HG03460 (cell line): ENCODE measurements at regions not wholly inside any gene's neighbourhood (a gene's known extent, or its start where the extent isn't known, plus 50 kb on each side); places are given as distances from the start of the nearest gene placed in this dataset.
"Not testable (repeated sequence)": the region's sequence is repeated elsewhere in the genome, so short reads cannot be mapped to it uniquely, and the experiment has no call there.

Experiments
- ATAC-seq: cut with Tn5 transposase; IDR thresholded peaks from one replicate; pipeline ENCODE4 v1.9.1; 2021; ENCODE audit not compliant: unreplicated experiment

- ATAC-seq = not testable (repeated sequence)
These were observed 1265.8 kb downstream of the RPIA start for GRCh38 chr2:89957236-89957635.

DNA sequence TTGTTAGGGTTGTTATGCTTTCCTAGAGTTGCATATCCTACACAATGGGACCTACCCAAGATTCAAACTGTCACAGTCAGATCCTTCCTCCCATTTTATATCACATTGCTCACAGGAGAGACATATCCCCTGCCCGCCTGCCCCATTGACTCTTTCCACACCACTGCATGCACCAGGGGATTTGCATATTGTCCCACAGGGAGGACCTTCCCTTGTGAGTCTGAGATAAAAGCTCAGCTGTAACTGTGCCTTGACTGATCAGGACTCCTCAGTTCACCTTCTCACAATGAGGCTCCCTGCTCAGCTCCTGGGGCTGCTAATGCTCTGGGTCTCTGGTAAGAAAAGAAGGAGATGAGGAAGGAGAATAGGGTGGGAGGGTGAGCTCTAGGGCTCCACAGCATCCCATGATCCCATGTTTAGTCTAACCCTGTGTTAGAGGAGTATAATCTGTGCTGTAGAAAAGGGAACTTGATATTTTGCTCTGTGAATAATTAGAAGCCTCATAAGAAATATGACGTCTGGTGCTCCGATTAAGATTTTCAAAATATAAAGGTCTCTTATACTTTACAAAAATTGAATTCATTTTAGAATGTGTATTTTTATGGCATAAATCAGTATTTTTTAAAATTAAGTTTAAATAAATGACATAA is 1268.4 kb downstream of the RPIA start:
- ATAC-seq = not testable (repeated sequence)

GRCh38 chr2:89960570-89960969 is 1269.1 kb downstream of the RPIA start:
- not testable (repeated sequence) for ATAC-seq

DNA sequence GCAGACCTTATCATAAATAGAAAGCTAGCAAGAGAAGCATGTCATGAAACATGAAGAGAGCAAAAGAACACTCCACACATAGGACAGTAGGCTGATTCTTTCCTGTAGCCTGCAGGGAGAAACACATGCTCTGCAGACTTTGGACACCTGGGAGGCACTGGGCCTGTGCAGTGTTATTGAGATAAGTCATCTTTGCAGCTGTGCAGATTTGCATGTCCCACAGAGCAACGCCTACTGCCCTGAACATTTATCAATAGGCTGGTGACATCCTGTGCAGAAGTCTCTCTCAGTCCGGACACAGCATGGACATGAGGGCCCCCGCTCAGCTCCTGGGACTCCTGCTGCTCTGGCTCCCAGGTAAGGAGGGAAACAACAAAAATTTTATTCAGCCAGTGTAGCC is 1277.1 kb downstream of the RPIA start:
- not testable (repeated sequence) for ATAC-seq

GRCh38 chr2:89969190-89969589 is 1277.7 kb downstream of the RPIA start:
- not testable (repeated sequence) for ATAC-seq

DNA sequence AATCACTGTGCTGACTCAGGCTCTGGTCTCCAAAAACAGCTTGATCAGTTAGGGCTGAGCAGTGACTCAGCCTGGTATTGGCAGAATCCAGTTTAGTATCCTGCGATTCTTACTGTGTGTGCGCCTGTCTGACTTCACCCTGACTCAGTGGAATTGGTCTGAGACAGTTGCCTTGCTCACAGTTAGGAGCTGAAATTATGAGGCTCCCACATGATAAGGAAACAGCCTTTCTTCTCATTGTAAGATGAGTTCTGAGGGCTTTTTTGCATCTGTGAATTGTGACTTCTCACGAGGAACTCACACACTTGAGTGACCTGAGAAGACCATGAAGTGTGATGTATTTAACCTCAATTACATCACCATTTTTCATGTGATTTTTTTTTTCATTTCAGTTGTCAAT is 1282.4 kb downstream of the RPIA start:
- not testable (repeated sequence) for ATAC-seq

- not testable (repeated sequence) for ATAC-seq
These were observed 1288.5 kb downstream of the RPIA start for GRCh38 chr2:89979826-89980537.

- not testable (repeated sequence) for ATAC-seq
These were observed 1290.8 kb downstream of the RPIA start for GRCh38 chr2:89982246-89982645.

DNA sequence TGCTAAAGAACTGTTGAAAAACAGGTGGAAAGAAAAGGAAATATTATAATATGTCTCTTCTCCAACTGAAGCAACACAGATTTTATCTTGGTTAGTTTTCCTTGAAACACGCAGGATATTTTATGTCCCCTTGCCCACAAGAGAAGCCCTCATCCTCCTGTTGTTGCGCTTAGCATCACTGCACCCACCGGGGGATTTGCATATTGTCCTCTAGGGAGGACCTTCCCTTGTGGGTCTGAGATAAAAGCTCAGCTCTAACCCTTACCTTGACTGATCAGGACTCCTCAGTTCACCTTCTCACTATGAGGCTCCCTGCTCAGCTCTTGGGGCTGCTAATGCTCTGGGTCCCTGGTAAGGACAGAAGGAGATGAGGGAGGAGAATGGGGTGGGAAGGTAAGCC is 1294.2 kb downstream of the RPIA start:
- not testable (repeated sequence) for ATAC-seq

- not testable (repeated sequence) for ATAC-seq
These were observed 1295.1 kb downstream of the RPIA start for GRCh38 chr2:89986532-89986931.

DNA sequence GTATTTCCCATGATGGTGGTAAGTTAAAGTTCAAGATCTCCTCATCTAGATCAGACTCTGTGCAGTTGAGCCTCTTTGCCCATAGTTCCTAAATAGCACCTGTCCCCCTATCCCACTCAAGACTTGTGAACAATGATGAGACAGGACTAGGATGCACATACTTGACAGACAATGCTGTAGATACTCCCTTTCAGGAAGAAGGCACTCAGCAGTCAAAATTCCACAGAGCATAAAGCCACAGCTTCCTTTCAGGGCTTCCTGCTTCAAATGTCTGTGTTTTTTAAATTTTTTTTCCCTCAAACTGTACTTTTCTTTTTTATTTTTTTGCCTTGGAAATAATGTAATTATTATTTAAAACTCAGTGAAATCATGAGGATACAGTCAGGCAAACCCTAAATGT is 1305.3 kb downstream of the RPIA start:
- not testable (repeated sequence) for ATAC-seq

GRCh38 chr2:90004553-90004952 is 1313.1 kb downstream of the RPIA start:
- ATAC-seq = not testable (repeated sequence)

GRCh38 chr2:90010442-90011100 is 1319.1 kb downstream of the RPIA start:
- not testable (repeated sequence) for ATAC-seq

DNA sequence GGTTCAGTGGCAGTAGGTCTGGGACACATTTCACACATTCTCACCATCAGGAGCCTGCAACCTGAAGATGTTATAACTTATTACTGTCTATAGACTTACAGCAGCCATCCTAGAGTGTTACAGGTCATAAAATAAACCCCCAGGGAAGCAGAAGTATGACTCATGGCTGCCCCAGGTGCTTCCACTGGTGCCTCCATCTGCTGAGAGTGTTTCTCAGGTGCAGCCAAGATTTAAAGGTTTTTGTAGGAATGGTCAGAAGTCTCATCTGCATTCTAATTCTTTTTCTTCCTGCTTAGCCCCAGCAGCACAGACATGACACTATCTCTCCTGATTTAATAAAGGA is 1319.6 kb downstream of the RPIA start:
- ATAC-seq = not testable (repeated sequence)

DNA sequence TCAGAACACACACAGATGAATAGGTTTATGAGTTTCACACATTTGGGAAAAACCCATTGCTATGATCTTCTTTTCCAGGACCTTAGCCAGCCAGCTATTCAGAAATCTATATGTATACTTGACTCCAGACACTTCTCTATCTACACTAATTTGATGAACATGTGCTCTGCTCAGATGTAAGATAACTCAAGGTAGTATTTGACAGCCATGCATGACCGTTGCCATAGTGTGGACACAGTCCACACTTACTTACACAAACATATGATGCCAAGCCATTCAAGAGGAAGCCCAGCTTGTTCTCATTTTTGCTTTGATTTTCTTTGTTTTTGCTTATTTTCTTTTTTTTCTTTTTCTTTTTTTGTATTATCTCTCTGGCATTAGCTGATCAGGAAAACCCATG is 1328.4 kb downstream of the RPIA start:
- ATAC-seq = not testable (repeated sequence)

DNA sequence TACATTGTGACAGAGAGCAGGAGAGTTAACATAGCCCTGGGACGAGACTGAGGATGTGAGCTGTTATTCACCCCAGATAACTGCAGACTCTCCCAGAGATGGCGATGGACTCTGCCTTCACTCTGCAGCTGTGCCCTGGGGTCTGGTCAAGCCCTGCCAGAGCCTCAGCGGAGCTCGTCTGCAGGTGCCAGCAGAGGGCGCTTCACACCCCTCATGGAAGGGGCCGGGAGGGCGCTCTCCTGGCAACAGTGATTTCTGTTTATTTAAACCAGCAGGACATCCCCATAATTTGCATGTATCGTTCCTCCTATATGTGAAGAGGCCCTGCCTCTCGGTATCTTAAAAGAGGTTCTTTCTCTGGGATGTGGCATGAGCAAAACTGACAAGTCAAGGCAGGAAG is 1329.8 kb downstream of the RPIA start:
- ATAC-seq = not testable (repeated sequence)

DNA sequence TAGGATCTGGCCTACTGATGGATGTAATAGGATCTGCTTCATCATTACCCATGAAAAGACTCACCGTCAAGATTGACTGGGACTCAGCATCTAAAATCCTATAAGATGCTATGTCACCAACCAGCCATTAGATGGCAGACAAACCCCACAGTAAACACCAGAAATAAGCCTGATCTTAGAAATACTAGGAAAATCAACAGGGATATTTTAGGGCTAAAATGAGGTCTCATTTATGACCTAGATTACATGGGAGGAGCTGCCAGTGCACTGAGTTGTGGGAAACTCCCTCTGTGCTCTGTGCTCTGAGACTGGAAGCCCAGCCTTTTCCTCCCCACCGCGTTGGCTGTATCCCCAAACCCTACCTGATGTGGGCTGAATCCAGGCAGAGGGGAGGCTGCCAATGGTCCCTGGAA is 1335.8 kb downstream of the RPIA start:
- peak; percentile 70 for ATAC-seq

- not testable (repeated sequence) for ATAC-seq
These were observed 1337.1 kb downstream of the RPIA start for GRCh38 chr2:90028381-90029079.

GRCh38 chr2:90029080-90029428 is 1337.6 kb downstream of the RPIA start:
- not testable (repeated sequence) for ATAC-seq

GRCh38 chr2:90032269-90032668 is 1340.8 kb downstream of the RPIA start:
- ATAC-seq = not testable (repeated sequence)

- not testable (repeated sequence) for ATAC-seq
These were observed 1344.9 kb downstream of the RPIA start for GRCh38 chr2:90036335-90036734.
